ENCODE measurements at regions not wholly inside any gene's neighbourhood (a gene's known extent, or its start where the extent isn't known, plus 50 kb on each side); places are given as distances from the start of the nearest gene placed in this dataset.

GRCh38 chr3:139263798-139264197, 80.0 kb upstream of the MRPS22 start:
- H3K27ac ChIP-seq: no peak overlapping the region
- ATAC-seq (no peak), DNase-seq (no peak)
- TF ChIP-seq POLR2A (IDR thresholded peaks at IDR 0.05): no peak
- TF ChIP-seq CTCF (IDR thresholded peaks at IDR 0.05): no peak
- no peaks in the 10 kb centered on the region for H3K36me3 ChIP-seq
- no peaks in the 10 kb centered on the region for H3K9me3 ChIP-seq
- intact Hi-C loops (cut with DNase I): no loop called here
- 91% methylated on average over 3 of the region's 4 CpGs for WGBS (ENCODE audit: insufficient coverage, low coverage, low lambda C conversion rate, missing lambda C conversion rate)
- no peak overlapping the region for H3K4me3 ChIP-seq
- H3K4me1 ChIP-seq: peaks cover 0 to 24% (median 12%) of the 10 kb centered on the region in 4 donors
- no peaks in the 10 kb centered on the region for H3K27me3 ChIP-seq

- no peak for TF ChIP-seq CTCF (IDR thresholded peaks at IDR 0.05)
- TF ChIP-seq POLR2A (IDR thresholded peaks at IDR 0.05): no peak
- WGBS (ENCODE audit: insufficient coverage, low coverage, low lambda C conversion rate, missing lambda C conversion rate): 88% methylated on average over 3 of the region's 3 CpGs
- H3K27ac ChIP-seq: no peak overlapping the region
- H3K36me3 ChIP-seq: no peaks in the 10 kb centered on the region
- DNase-seq: no peak
- intact Hi-C loops (cut with DNase I): no loop called here
- H3K4me3 ChIP-seq: no peak overlapping the region
- no peak for ATAC-seq
- H3K9me3 ChIP-seq: no peaks in the 10 kb centered on the region
- H3K27me3 ChIP-seq: no peaks in the 10 kb centered on the region
- H3K4me1 ChIP-seq: peaks cover 0 to 27% (median 13%) of the 10 kb centered on the region in 4 donors
These were observed 79.4 kb upstream of the MRPS22 start for GRCh38 chr3:139264375-139264774.

GRCh38 chr3:139265131-139266016, 78.4 kb upstream of the MRPS22 start:
- ATAC-seq (no peak), DNase-seq (no peak)
- 85% methylated on average over 7 of the region's 9 CpGs for WGBS (ENCODE audit: insufficient coverage, low coverage, low lambda C conversion rate, missing lambda C conversion rate)
- TF ChIP-seq CTCF (IDR thresholded peaks at IDR 0.05) (no peak), POLR2A (IDR thresholded peaks at IDR 0.05) (no peak)
- Histone ChIP-seq H3K36me3 (no peaks in the 10 kb centered on the region), H3K4me1 (peaks cover 0 to 27% (median 13%) of the 10 kb centered on the region in 4 donors), H3K9me3 (no peaks in the 10 kb centered on the region), H3K4me3 (no peak overlapping the region), H3K27me3 (no peaks in the 10 kb centered on the region), H3K27ac (no peak overlapping the region)
- intact Hi-C loops (cut with DNase I): no loop called here

GRCh38 chr3:139267300-139268246, 76.2 kb upstream of the MRPS22 start:
- TF ChIP-seq CTCF (IDR thresholded peaks at IDR 0.05) (no peak), POLR2A (IDR thresholded peaks at IDR 0.05) (no peak)
- no peaks in the 10 kb centered on the region for H3K9me3 ChIP-seq
- peak overlapping the region; percentile 56 to 79 (median 70) for H3K27ac ChIP-seq
- H3K36me3 ChIP-seq: no peaks in the 10 kb centered on the region
- peaks cover 0 to 27% (median 13%) of the 10 kb centered on the region in 4 donors for H3K4me1 ChIP-seq
- no peak overlapping the region for H3K4me3 ChIP-seq
- no peaks in the 10 kb centered on the region for H3K27me3 ChIP-seq
- ATAC-seq (peak; percentile 93 to 96 (median 95)), DNase-seq (peak; percentile 67 to 86 (median 74))
- intact Hi-C loops (cut with DNase I): no loop called here
- WGBS (ENCODE audit: insufficient coverage, low coverage, low lambda C conversion rate, missing lambda C conversion rate): 35% methylated on average over 7 of the region's 7 CpGs
